CD14-positive monocyte (primary cell): ENCODE measurements at regions not wholly inside any gene's neighbourhood (a gene's known extent, or its start where the extent isn't known, plus 50 kb on each side); places are given as distances from the start of the nearest gene placed in this dataset.

Experiments
- DNase-seq, 3 donors: peaks; one replicate each; pipeline ENCODE4 v3.0.0-alpha.2; 2011 to 2022
- H2AFZ ChIP-seq: 2 replicates; pipeline ENCODE4 v1.6.0; 2012; ENCODE audit warnings: mild to moderate bottlenecking, low read depth, low read length, inconsistent platforms; ENCODE audit not compliant: insufficient read depth, poor library complexity, severe bottlenecking
- H3K27ac ChIP-seq, 2 donors: 1 replicate in 1 of 2; 2 replicates in 1 of 2; pipeline ENCODE4 v1.5.1; 2012 to 2013; ENCODE audit warnings: low read length in 2 of 2, control low read depth in 1 of 2, inconsistent platforms in 1 of 2, low read depth in 1 of 2, mild to moderate bottlenecking in 1 of 2
- H3K27me3 ChIP-seq, 2 donors: one replicate each; pipeline versions ENCODE4 v1.6.0 to v1.6.1; 2011 to 2013; ENCODE audit warnings: low read length in 2 of 2; ENCODE audit not compliant: control insufficient read depth in 2 of 2, insufficient read depth in 2 of 2
- H3K36me3 ChIP-seq, 2 donors: replicated peaks in 1 of 2; 1 replicate in 1 of 2; 2 replicates in 1 of 2; pipeline versions ENCODE4 v1.5.1 to v1.6.1; 2012 to 2013; ENCODE audit warnings: low read length in 2 of 2, control low read depth in 1 of 2, inconsistent platforms in 1 of 2, mild to moderate bottlenecking in 1 of 2; ENCODE audit not compliant: insufficient read depth in 2 of 2, control insufficient read depth in 1 of 2
- H3K4me1 ChIP-seq, 2 donors: 1 replicate in 1 of 2; 2 replicates in 1 of 2; pipeline versions ENCODE4 v1.5.1 to v1.6.1; 2012 to 2013; ENCODE audit warnings: low read length in 2 of 2, control low read depth in 1 of 2, inconsistent platforms in 1 of 2, mild to moderate bottlenecking in 1 of 2, moderate library complexity in 1 of 2; ENCODE audit not compliant: insufficient read depth in 2 of 2, control insufficient read depth in 1 of 2
- H3K4me2 ChIP-seq: replicated peaks from 2 replicates; pipeline ENCODE3; 2012; ENCODE audit warnings: low read length, moderate library complexity, mild to moderate bottlenecking; ENCODE audit not compliant: poor library complexity, severe bottlenecking; ENCODE audit errors: extremely low read depth
- H3K4me3 ChIP-seq, 3 experiments: fragments of 200-600 bp in 1 of 3; sonication (generic) in 1 of 3; replicated peaks in 1 of 3; 1 replicate in 2 of 3; 2 replicates in 1 of 3; pipeline ENCODE4 v1.5.1; 2011 to 2013; ENCODE audit warnings: low read length in 3 of 3, mild to moderate bottlenecking in 3 of 3, control low read depth in 2 of 3, low read depth in 2 of 3, inconsistent platforms in 1 of 3, moderate library complexity in 1 of 3
- H3K79me2 ChIP-seq: 2 replicates; pipeline ENCODE4 v1.6.0; 2012; ENCODE audit warnings: mild to moderate bottlenecking, control low read depth, inconsistent platforms, low read length, moderate library complexity; ENCODE audit not compliant: insufficient read depth
- H3K9ac ChIP-seq: 2 replicates; pipeline ENCODE4 v1.6.0; 2017; ENCODE audit warnings: low read length, mild to moderate bottlenecking; ENCODE audit not compliant: insufficient read depth, poor library complexity, severe bottlenecking
- H3K9me3 ChIP-seq, 2 donors: replicated peaks in 1 of 2; 1 replicate in 1 of 2; 2 replicates in 1 of 2; pipeline versions ENCODE4 v1.5.1 to v1.6.1; 2012 to 2013; ENCODE audit warnings: low read length in 2 of 2, control low read depth in 1 of 2; ENCODE audit not compliant: control insufficient read depth in 1 of 2, insufficient read depth in 1 of 2
- H4K20me1 ChIP-seq: 2 replicates; pipeline ENCODE4 v1.6.0; 2012; ENCODE audit warnings: mild to moderate bottlenecking, low read length, control low read depth, moderate library complexity; ENCODE audit not compliant: insufficient read depth
- H3K27ac Mint-ChIP-seq, 7 donors: one replicate each; pipeline ENCODE4 v1.8.0; 2020; ENCODE audit warnings: mild to moderate bottlenecking in 7 of 7, mixed read lengths in 7 of 7, moderate library complexity in 6 of 7, inconsistent platforms in 2 of 7
- H3K27me3 Mint-ChIP-seq, 3 donors: one replicate each; pipeline ENCODE4 v1.8.0; 2021 to 2022; ENCODE audit warnings: low read depth in 3 of 3, mild to moderate bottlenecking in 3 of 3, mixed read lengths in 3 of 3, moderate library complexity in 3 of 3, inconsistent platforms in 1 of 3
- H3K36me3 Mint-ChIP-seq, 2 donors: one replicate each; pipeline ENCODE4 v1.8.0; 2020; ENCODE audit warnings: mixed read lengths in 2 of 2, inconsistent platforms in 1 of 2, mild to moderate bottlenecking in 1 of 2
- H3K4me1 Mint-ChIP-seq: one replicate; pipeline ENCODE4 v1.8.0; 2020; ENCODE audit warnings: mild to moderate bottlenecking, mixed read lengths
- H3K4me3 Mint-ChIP-seq, 2 donors: one replicate each; pipeline ENCODE4 v1.8.0; 2020; ENCODE audit warnings: mild to moderate bottlenecking in 2 of 2, mixed read lengths in 2 of 2, moderate library complexity in 1 of 2
- H3K9me3 Mint-ChIP-seq, 7 donors: one replicate each; pipeline ENCODE4 v1.8.0; 2020 to 2022; ENCODE audit warnings: mixed read lengths in 7 of 7, mild to moderate bottlenecking in 6 of 7, moderate library complexity in 6 of 7, inconsistent platforms in 2 of 7
- WGBS: methylation state at CpG from one replicate; pipeline ENCODE4 v1.1.5; 2013; ENCODE audit warnings: missing lambda C conversion rate; ENCODE audit not compliant: insufficient coverage; 5-methylcytosine and 5-hydroxymethylcytosine counted together
- intact Hi-C, 2 donors: fragments of 100-400 bp; cut with micrococcal nuclease; formaldehyde crosslinking; loops; one replicate each; pipeline versions ENCODE4 v1.15.0 to v1.15.1; 2023
- TF ChIP-seq, protein P1 (sequence below): fragments of 200-600 bp; IDR thresholded peaks from one replicate; pipeline ENCODE4 v1.8.0; 2022; ENCODE audit warnings: antibody characterized with exemption, mild to moderate bottlenecking

- DNase-seq = no peak
- Mint-ChIP-seq H3K27ac (no peak overlapping the region), H3K36me3 (no peaks in the 10 kb centered on the region), H3K4me1 (no peaks in the 10 kb centered on the region), H3K4me3 (no peak overlapping the region), H3K9me3 (peaks cover 4 to 25% (median 11%) of the 10 kb centered on the region in 7 donors), H3K27me3 (peaks cover 0 to 2% (median 0%) of the 10 kb centered on the region in 3 donors)
- intact Hi-C loops = no loop called here
- Histone ChIP-seq H3K4me2 (no peak overlapping the region), H3K4me3 (no peak overlapping the region), H3K27me3 (no peaks in the 10 kb centered on the region), H3K36me3 (no peaks in the 10 kb centered on the region), H3K4me1 (no peaks in the 10 kb centered on the region), H3K27ac (no peak overlapping the region), H2AFZ (no peak overlapping the region), H3K9ac (no peak overlapping the region), H4K20me1 (no peaks in the 10 kb centered on the region), H3K9me3 (peaks cover 6 to 12% of the 10 kb centered on the region in 2 donors), H3K79me2 (no peaks in the 10 kb centered on the region)
- TF ChIP-seq, protein P1, sequence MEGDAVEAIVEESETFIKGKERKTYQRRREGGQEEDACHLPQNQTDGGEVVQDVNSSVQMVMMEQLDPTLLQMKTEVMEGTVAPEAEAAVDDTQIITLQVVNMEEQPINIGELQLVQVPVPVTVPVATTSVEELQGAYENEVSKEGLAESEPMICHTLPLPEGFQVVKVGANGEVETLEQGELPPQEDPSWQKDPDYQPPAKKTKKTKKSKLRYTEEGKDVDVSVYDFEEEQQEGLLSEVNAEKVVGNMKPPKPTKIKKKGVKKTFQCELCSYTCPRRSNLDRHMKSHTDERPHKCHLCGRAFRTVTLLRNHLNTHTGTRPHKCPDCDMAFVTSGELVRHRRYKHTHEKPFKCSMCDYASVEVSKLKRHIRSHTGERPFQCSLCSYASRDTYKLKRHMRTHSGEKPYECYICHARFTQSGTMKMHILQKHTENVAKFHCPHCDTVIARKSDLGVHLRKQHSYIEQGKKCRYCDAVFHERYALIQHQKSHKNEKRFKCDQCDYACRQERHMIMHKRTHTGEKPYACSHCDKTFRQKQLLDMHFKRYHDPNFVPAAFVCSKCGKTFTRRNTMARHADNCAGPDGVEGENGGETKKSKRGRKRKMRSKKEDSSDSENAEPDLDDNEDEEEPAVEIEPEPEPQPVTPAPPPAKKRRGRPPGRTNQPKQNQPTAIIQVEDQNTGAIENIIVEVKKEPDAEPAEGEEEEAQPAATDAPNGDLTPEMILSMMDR = no peak
- WGBS = no CpG with 5 or more reads among the region's 3 CpGs
These were observed 136.9 kb upstream of the VIPR2 start for GRCh38 chr7:159281573-159281972.

- Histone ChIP-seq H3K9me3 (peaks cover 0 to 9% of the 10 kb centered on the region in 2 donors), H3K27me3 (no peaks in the 10 kb centered on the region), H3K36me3 (no peaks in the 10 kb centered on the region), H3K4me3 (no peak overlapping the region), H3K27ac (no peak overlapping the region), H2AFZ (no peak overlapping the region), H3K79me2 (no peaks in the 10 kb centered on the region), H3K9ac (no peak overlapping the region), H4K20me1 (no peaks in the 10 kb centered on the region), H3K4me2 (no peak overlapping the region), H3K4me1 (no peaks in the 10 kb centered on the region)
- H3K4me1 Mint-ChIP-seq = no peaks in the 10 kb centered on the region
- no peak for DNase-seq
- H3K27ac Mint-ChIP-seq = no peak overlapping the region
- peaks cover 3 to 23% (median 11%) of the 10 kb centered on the region in 7 donors for H3K9me3 Mint-ChIP-seq
- intact Hi-C loops = no loop called here
- H3K27me3 Mint-ChIP-seq = peaks cover 0 to 2% (median 0%) of the 10 kb centered on the region in 3 donors
- H3K4me3 Mint-ChIP-seq = no peak overlapping the region
- no peaks in the 10 kb centered on the region for H3K36me3 Mint-ChIP-seq
- WGBS = 60% methylated on average over 1 of the region's 3 CpGs
- TF ChIP-seq, protein P1 = no peak
These were observed 135.3 kb upstream of the VIPR2 start for GRCh38 chr7:159280008-159280407.
